Neuronal stem cell (in vitro differentiated cells): ENCODE measurements at regions not wholly inside any gene's neighbourhood (a gene's known extent, or its start where the extent isn't known, plus 50 kb on each side); places are given as distances from the start of the nearest gene placed in this dataset.

Source experiments
- DNase-seq: peaks from one replicate; pipeline ENCODE4 v3.0.0-alpha.2; 2013; ENCODE audit warnings: low spot score
- H2AFZ ChIP-seq: one replicate; pipeline ENCODE4 v1.6.1; 2013; ENCODE audit warnings: mild to moderate bottlenecking, low read length, inconsistent platforms
- H2AK5ac ChIP-seq: 2 replicates; pipeline ENCODE4 v1.6.1; 2013; ENCODE audit warnings: low read depth, mild to moderate bottlenecking, inconsistent platforms, low read length, moderate library complexity, mixed read lengths
- H2BK120ac ChIP-seq: 2 replicates; pipeline ENCODE4 v1.6.1; 2013; ENCODE audit warnings: low read depth, mild to moderate bottlenecking, inconsistent platforms, low read length, moderate library complexity, mixed read lengths
- H2BK12ac ChIP-seq: one replicate; pipeline ENCODE4 v1.6.1; 2013; ENCODE audit warnings: low read length, inconsistent platforms
- H2BK15ac ChIP-seq: 2 replicates; pipeline ENCODE4 v1.6.1; 2013; ENCODE audit warnings: mild to moderate bottlenecking, low read length, inconsistent platforms, mixed read lengths
- H2BK5ac ChIP-seq: one replicate; pipeline ENCODE4 v1.6.1; 2013; ENCODE audit warnings: inconsistent platforms, mild to moderate bottlenecking, low read length, moderate library complexity
- H3K14ac ChIP-seq: one replicate; pipeline ENCODE4 v1.6.1; 2013; ENCODE audit warnings: low read length, inconsistent platforms
- H3K18ac ChIP-seq: 2 replicates; pipeline ENCODE4 v1.6.1; 2013; ENCODE audit warnings: low read length, inconsistent platforms
- H3K23ac ChIP-seq: 2 replicates; pipeline ENCODE4 v1.6.1; 2013; ENCODE audit warnings: low read depth, mild to moderate bottlenecking, mixed read lengths, low read length, inconsistent platforms; ENCODE audit not compliant: poor library complexity
- H3K27ac ChIP-seq: replicated peaks from 3 replicates; pipeline ENCODE4 v1.5.1; 2013; ENCODE audit warnings: low read length, inconsistent platforms
- H3K27me3 ChIP-seq, 3 experiments: 2 replicates each; pipeline ENCODE4 v1.6.1; 2013; ENCODE audit warnings: low read length in 3 of 3, mild to moderate bottlenecking in 2 of 3, inconsistent platforms in 1 of 3, low read depth in 1 of 3, mixed read lengths in 1 of 3, moderate library complexity in 1 of 3; ENCODE audit not compliant: control insufficient read depth in 3 of 3, insufficient read depth in 3 of 3
- H3K36me3 ChIP-seq, 2 donors: replicated peaks in 1 of 2; 2 replicates each; pipeline ENCODE4 v1.6.1; 2013; ENCODE audit warnings: low read length in 2 of 2; ENCODE audit not compliant: control insufficient read depth in 2 of 2, insufficient read depth in 2 of 2
- H3K4ac ChIP-seq: 2 replicates; pipeline ENCODE4 v1.6.1; 2013; ENCODE audit warnings: inconsistent platforms, mild to moderate bottlenecking, low read length, moderate library complexity
- H3K4me1 ChIP-seq, 2 donors: 1 replicate in 1 of 2; 2 replicates in 1 of 2; pipeline ENCODE4 v1.6.1; 2013; ENCODE audit warnings: low read length in 2 of 2, low read depth in 1 of 2; ENCODE audit not compliant: control insufficient read depth in 2 of 2, insufficient read depth in 1 of 2
- H3K4me2 ChIP-seq: one replicate; pipeline ENCODE4 v1.6.1; 2013; ENCODE audit warnings: mild to moderate bottlenecking, low read length, inconsistent platforms; ENCODE audit not compliant: insufficient read depth, poor library complexity, severe bottlenecking
- H3K4me3 ChIP-seq, 2 donors: 2 replicates each; pipeline ENCODE4 v1.5.1; 2013; ENCODE audit warnings: low read length in 2 of 2, mild to moderate bottlenecking in 2 of 2, inconsistent platforms in 1 of 2, moderate library complexity in 1 of 2
- H3K79me1 ChIP-seq: one replicate; pipeline ENCODE4 v1.6.1; 2013; ENCODE audit warnings: low read depth, mild to moderate bottlenecking, inconsistent platforms, low read length, moderate library complexity
- H3K9ac ChIP-seq: one replicate; pipeline ENCODE4 v1.6.1; 2013; ENCODE audit warnings: mild to moderate bottlenecking, low read depth, low read length, inconsistent platforms; ENCODE audit not compliant: poor library complexity
- H3K9me3 ChIP-seq, 2 donors: replicated peaks in 1 of 2; 2 replicates each; pipeline versions ENCODE3 to v1.6.1; 2013; ENCODE audit warnings: low read length in 2 of 2, mild to moderate bottlenecking in 2 of 2, inconsistent platforms in 1 of 2, low read depth in 1 of 2, mixed read lengths in 1 of 2, moderate library complexity in 1 of 2; ENCODE audit not compliant: control insufficient read depth in 2 of 2, insufficient read depth in 1 of 2
- H4K8ac ChIP-seq: one replicate; pipeline ENCODE4 v1.6.1; 2013; ENCODE audit warnings: low read depth, mild to moderate bottlenecking, inconsistent platforms, low read length, moderate library complexity
- H4K91ac ChIP-seq: one replicate; pipeline ENCODE4 v1.6.1; 2013; ENCODE audit warnings: low read length, low read depth, mild to moderate bottlenecking, inconsistent platforms; ENCODE audit not compliant: poor library complexity
- WGBS, 2 donors: extraction: QIAGEN DNeasy Blood & Tissue Kit; methylation state at CpG; one replicate each; pipeline ENCODE4 v1.1.7; 2013; ENCODE audit warnings: missing lambda C conversion rate in 2 of 2, mixed read lengths in 1 of 2; ENCODE audit not compliant: insufficient read length in 2 of 2, insufficient replicate concordance in 1 of 2; ENCODE audit errors: extremely low coverage in 2 of 2; 5-methylcytosine and 5-hydroxymethylcytosine counted together

GRCh38 chr11:128172046-128172878 is 415.1 kb downstream of the ETS1 start:
- no CpG with 5 or more reads among the region's 4 CpGs for WGBS, 2 donors
- peak overlapping the region; percentile 47 for H2AFZ ChIP-seq
- no peaks in the 10 kb centered on the region for H3K36me3 ChIP-seq
- H3K27me3 ChIP-seq: no peaks in the 10 kb centered on the region
- no peak overlapping the region for H2BK12ac ChIP-seq
- no peak overlapping the region for H4K8ac ChIP-seq
- no peak overlapping the region for H2BK15ac ChIP-seq
- no peak overlapping the region for H3K4me3 ChIP-seq
- peak; percentile 76 for DNase-seq
- no peak overlapping the region for H3K4ac ChIP-seq
- H3K14ac ChIP-seq: no peak overlapping the region
- H2AK5ac ChIP-seq: no peak overlapping the region
- no peak overlapping the region for H3K18ac ChIP-seq
- no peak overlapping the region for H3K4me2 ChIP-seq
- H3K4me1 ChIP-seq: peaks cover 2 to 17% of the 10 kb centered on the region in 2 donors
- H2BK5ac ChIP-seq: no peak overlapping the region
- no peak overlapping the region for H2BK120ac ChIP-seq
- H3K9me3 ChIP-seq: no peaks in the 10 kb centered on the region
- H3K27ac ChIP-seq: no peak overlapping the region
- no peaks in the 10 kb centered on the region for H3K79me1 ChIP-seq
- H4K91ac ChIP-seq: no peak overlapping the region
- H3K23ac ChIP-seq: no peak overlapping the region
- H3K9ac ChIP-seq: no peak overlapping the region

- Histone ChIP-seq H4K91ac (no peak overlapping the region), H3K9me3 (no peaks in the 10 kb centered on the region), H3K18ac (no peak overlapping the region), H3K36me3 (no peaks in the 10 kb centered on the region), H2AK5ac (no peak overlapping the region), H3K27me3 (no peaks in the 10 kb centered on the region), H2BK5ac (no peak overlapping the region), H3K23ac (no peak overlapping the region), H3K4me1 (peaks cover 2 to 17% of the 10 kb centered on the region in 2 donors), H3K27ac (no peak overlapping the region), H3K9ac (no peak overlapping the region), H2BK12ac (no peak overlapping the region), H3K14ac (no peak overlapping the region), H2BK15ac (no peak overlapping the region), H3K4me3 (no peak overlapping the region), H4K8ac (no peak overlapping the region), H3K4ac (no peak overlapping the region), H3K79me1 (no peaks in the 10 kb centered on the region), H2BK120ac (no peak overlapping the region), H3K4me2 (no peak overlapping the region), H2AFZ (no peak overlapping the region)
- DNase-seq: no peak
- no CpG with 5 or more reads among the region's 4 CpGs for WGBS, 2 donors
Observed at GRCh38 chr11:128171506-128171905, 415.9 kb downstream of the ETS1 start.

- H3K4me3 ChIP-seq: no peak overlapping the region
- no peak overlapping the region for H4K8ac ChIP-seq
- H2BK120ac ChIP-seq: no peak overlapping the region
- no peak overlapping the region for H3K4me2 ChIP-seq
- WGBS, 2 donors: no CpG with 5 or more reads among the region's 4 CpGs
- H3K4ac ChIP-seq: no peak overlapping the region
- H3K79me1 ChIP-seq: no peaks in the 10 kb centered on the region
- no peak overlapping the region for H3K14ac ChIP-seq
- H2BK12ac ChIP-seq: no peak overlapping the region
- H3K27me3 ChIP-seq: no peaks in the 10 kb centered on the region
- no peak overlapping the region for H2AK5ac ChIP-seq
- no peak overlapping the region for H3K23ac ChIP-seq
- no peak for DNase-seq
- H4K91ac ChIP-seq: no peak overlapping the region
- H3K9me3 ChIP-seq: no peaks in the 10 kb centered on the region
- H3K18ac ChIP-seq: no peak overlapping the region
- H3K4me1 ChIP-seq: peaks cover 2 to 7% of the 10 kb centered on the region in 2 donors
- H3K9ac ChIP-seq: no peak overlapping the region
- H2BK15ac ChIP-seq: no peak overlapping the region
- H3K36me3 ChIP-seq: no peaks in the 10 kb centered on the region
- no peak overlapping the region for H2AFZ ChIP-seq
- H2BK5ac ChIP-seq: no peak overlapping the region
- no peak overlapping the region for H3K27ac ChIP-seq
Observed at GRCh38 chr11:128165572-128165971, 421.8 kb downstream of the ETS1 start.

DNA sequence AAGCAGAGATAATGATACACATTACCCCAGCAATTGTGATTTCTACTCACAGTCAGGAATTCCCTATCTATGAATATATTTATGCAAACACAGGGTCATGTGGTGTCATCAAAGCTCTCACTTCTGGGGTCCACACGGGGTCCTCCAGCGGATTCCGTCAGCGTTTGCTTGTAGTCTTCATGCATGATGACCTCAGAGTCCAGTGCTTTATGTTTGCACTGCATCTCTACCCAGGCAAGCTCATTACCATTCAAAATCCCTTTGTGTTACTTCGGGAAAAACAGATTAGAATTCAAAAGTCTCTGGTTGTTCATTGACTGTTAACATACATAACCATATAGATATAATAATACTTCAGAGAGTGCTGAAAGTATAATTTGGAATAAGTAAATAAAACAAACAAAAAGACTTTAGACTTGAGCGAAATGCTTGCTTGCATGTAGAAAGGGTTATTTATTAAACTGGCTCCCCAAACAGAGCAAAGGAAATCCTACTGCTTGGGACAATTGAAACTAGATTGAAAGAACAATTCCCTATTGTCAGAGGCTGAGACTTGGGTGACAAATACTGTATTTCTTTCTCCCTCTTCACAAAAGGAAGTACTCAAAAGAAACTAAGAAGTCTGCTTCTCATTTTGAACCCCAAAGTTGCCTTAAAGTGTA is 423.1 kb downstream of the ETS1 start:
- no peak overlapping the region for H3K27ac ChIP-seq
- no peak overlapping the region for H3K14ac ChIP-seq
- no CpG with 5 or more reads among the region's 6 CpGs for WGBS, 2 donors
- H2BK120ac ChIP-seq: no peak overlapping the region
- H3K9ac ChIP-seq: peak overlapping the region; percentile 30
- H3K4me3 ChIP-seq: no peak overlapping the region
- no peak overlapping the region for H3K23ac ChIP-seq
- H2BK12ac ChIP-seq: no peak overlapping the region
- H3K4me2 ChIP-seq: no peak overlapping the region
- H2BK15ac ChIP-seq: no peak overlapping the region
- no peak overlapping the region for H3K18ac ChIP-seq
- no peaks in the 10 kb centered on the region for H3K36me3 ChIP-seq
- H3K79me1 ChIP-seq: no peaks in the 10 kb centered on the region
- H2BK5ac ChIP-seq: no peak overlapping the region
- no peaks in the 10 kb centered on the region for H3K9me3 ChIP-seq
- H3K27me3 ChIP-seq: no peaks in the 10 kb centered on the region
- H3K4ac ChIP-seq: no peak overlapping the region
- no peak overlapping the region for H4K91ac ChIP-seq
- H2AFZ ChIP-seq: peak overlapping the region; percentile 70
- no peak overlapping the region for H2AK5ac ChIP-seq
- H3K4me1 ChIP-seq: peaks cover 2 to 7% of the 10 kb centered on the region in 2 donors
- H4K8ac ChIP-seq: no peak overlapping the region
- no peak for DNase-seq
